HepG2 (cell line): ENCODE measurements at regions not wholly inside any gene's neighbourhood (a gene's known extent, or its start where the extent isn't known, plus 50 kb on each side); places are given as distances from the start of the nearest gene placed in this dataset.

Experiments
- ATAC-seq: fragments of 200-7000 bp; cut with Tn5 transposase; 3 replicates; pipeline ENCODE4 v1.9.1; 2020; ENCODE audit warnings: mild to moderate bottlenecking, moderate library complexity
- BruUV-seq: library from RNA; stranded (reverse); fragments of 400-500 nt; replicated peaks from 2 replicates; lab custom pipeline; 2021; lab: Mats Ljungman, UMichigan
- CTCF ChIA-PET: fragments of 300-600 bp; formaldehyde crosslinking; extraction: SDS; loops from one replicate; lab custom pipeline; 2021; ENCODE audit warnings: low total read pairs, inconsistent platforms, low intra/inter-chr PET ratio; lab: Yijun Ruan, JAX
- POLR2A ChIA-PET: fragments of 350-600 bp; sonication (Branson Sonifier 250); formaldehyde crosslinking; loops from one replicate; lab custom pipeline; 2020; ENCODE audit warnings: antibody characterized with exemption, inconsistent platforms; lab: Yijun Ruan, JAX
- DNase-seq: peaks from one replicate; pipeline ENCODE4 v3.0.0-alpha.2; 2015; ENCODE audit warnings: low spot score
- FAIRE-seq: peaks from 3 replicates; lab custom pipeline; 2011; peaks lifted over from hg19 to GRCh38; lab: Jason Lieb, UNC
- H2AFZ ChIP-seq: one replicate; pipeline ENCODE4 v1.6.1; 2011; ENCODE audit warnings: low read length, inconsistent platforms
- H3K27ac ChIP-seq: fragments of 300-600 bp; 3 replicates; pipeline ENCODE4 v1.8.0; 2011; ENCODE audit warnings: mixed run types, mild to moderate bottlenecking, mixed read lengths, low read length, inconsistent platforms; ENCODE audit not compliant: insufficient read depth; ENCODE audit errors: extremely low read length
- H3K27me3 ChIP-seq, 2 experiments: fragments of 200-600 bp in 1 of 2; 2 replicates in 1 of 2; 3 replicates in 1 of 2; pipeline versions ENCODE4 v1.6.0 to v1.8.0; 2011; ENCODE audit warnings: low read length in 2 of 2, mild to moderate bottlenecking in 2 of 2, moderate library complexity in 2 of 2, inconsistent platforms in 1 of 2; ENCODE audit not compliant: insufficient read depth in 2 of 2, control insufficient read depth in 1 of 2
- H3K36me3 ChIP-seq, 2 experiments: fragments of 200-600 bp in 1 of 2; replicated peaks in 1 of 2; 2 replicates in 1 of 2; 3 replicates in 1 of 2; pipeline versions ENCODE4 v1.5.1 to v1.8.0; 2011; ENCODE audit warnings: low read length in 2 of 2, inconsistent platforms in 1 of 2; ENCODE audit not compliant: insufficient read depth in 2 of 2, control insufficient read depth in 1 of 2
- H3K4me1 ChIP-seq: 2 replicates; pipeline ENCODE4 v1.5.1; 2012; ENCODE audit warnings: low read length, inconsistent platforms; ENCODE audit not compliant: insufficient read depth
- H3K4me2 ChIP-seq: 2 replicates; pipeline ENCODE4 v1.6.0; 2011; ENCODE audit warnings: low read depth, low read length, inconsistent platforms
- H3K4me3 ChIP-seq, 3 experiments: fragments of 200-600 bp in 1 of 3; sonication (generic), shearing (Covaris generic) in 1 of 3; replicated peaks in 1 of 3; 2 replicates each; pipeline ENCODE4 v1.5.1; 2011 to 2016; ENCODE audit warnings: low read length in 3 of 3, inconsistent platforms in 2 of 3, low read depth in 2 of 3, mild to moderate bottlenecking in 2 of 3, control low read depth in 1 of 3, mixed read lengths in 1 of 3; ENCODE audit not compliant: insufficient read depth in 1 of 3
- H3K79me2 ChIP-seq: one replicate; pipeline ENCODE4 v1.6.1; 2011; ENCODE audit warnings: low read length, inconsistent platforms; ENCODE audit not compliant: insufficient read depth
- H3K9ac ChIP-seq: 2 replicates; pipeline ENCODE4 v1.6.0; 2011; ENCODE audit warnings: mild to moderate bottlenecking, low read depth, low read length, inconsistent platforms; ENCODE audit not compliant: insufficient read depth
- H3K9me3 ChIP-seq: 2 replicates; pipeline ENCODE4 v1.5.1; 2012; ENCODE audit warnings: mild to moderate bottlenecking, low read length
- H4K20me1 ChIP-seq: 2 replicates; pipeline ENCODE4 v1.6.0; 2011; ENCODE audit warnings: inconsistent platforms, mild to moderate bottlenecking, low read length, moderate library complexity; ENCODE audit not compliant: insufficient read depth
- AGO1 ChIP-seq: fragments of 200-400 bp; formaldehyde crosslinking; IDR thresholded peaks from 2 replicates; pipeline ENCODE4 v1.6.1; 2017; ENCODE audit warnings: mild to moderate bottlenecking, low read depth, low read length, moderate library complexity; ENCODE audit not compliant: poor library complexity, severe bottlenecking
- CHD4 ChIP-seq: fragments of 200-600 bp; sonication (generic); IDR thresholded peaks from 2 replicates; pipeline ENCODE4 v1.7.0; 2017; ENCODE audit warnings: mild to moderate bottlenecking, low read length, borderline replicate concordance
- HDAC1 ChIP-seq: sonication (generic); formaldehyde crosslinking; IDR thresholded peaks from 2 replicates; pipeline ENCODE4 v1.5.1; 2020; ENCODE audit warnings: mild to moderate bottlenecking, missing genetic modification reagents
- IKZF1 ChIP-seq: fragments of 450-650 bp; IDR thresholded peaks from 2 replicates; pipeline ENCODE4 v1.7.1; 2016
- MAFK ChIP-seq, 2 experiments: IDR thresholded peaks in 1 of 2; conservative IDR thresholded peaks in 1 of 2; 2 replicates each; pipeline ENCODE4 v1.6.1; 2011; ENCODE audit warnings: improper control_type of control experiment in 2 of 2, low read length in 2 of 2
- MTA3 ChIP-seq: sonication (generic); formaldehyde crosslinking; IDR thresholded peaks from 2 replicates; pipeline ENCODE4 v1.4.0; 2020; ENCODE audit warnings: missing genetic modification reagents
- NR1H2 ChIP-seq: sonication (generic); formaldehyde crosslinking; IDR thresholded peaks from 2 replicates; pipeline ENCODE4 v1.8.1; 2022; ENCODE audit warnings: low read depth, missing genetic modification reagents, borderline replicate concordance
- REST ChIP-seq, 2 experiments: IDR thresholded peaks; 2 replicates each; pipeline ENCODE4 v1.6.1; 2011 to 2012; ENCODE audit warnings: low read length in 2 of 2, borderline replicate concordance in 1 of 2, low read depth in 1 of 2, mild to moderate bottlenecking in 1 of 2, moderate library complexity in 1 of 2
- REXO4 ChIP-seq: sonication (generic); formaldehyde crosslinking; IDR thresholded peaks from 2 replicates; pipeline ENCODE4 v1.8.0; 2022; ENCODE audit warnings: missing genetic modification reagents, mild to moderate bottlenecking, borderline replicate concordance
- SALL2 ChIP-seq: sonication (generic); formaldehyde crosslinking; IDR thresholded peaks from 2 replicates; pipeline ENCODE4 v1.8.1; 2023; ENCODE audit warnings: mild to moderate bottlenecking, missing genetic modification reagents, inconsistent platforms
- TEAD3 ChIP-seq: optimal IDR thresholded peaks from 2 replicates; pipeline ENCODE3; 2016; ENCODE audit warnings: borderline replicate concordance
- ZBTB20 ChIP-seq: sonication (generic); formaldehyde crosslinking; IDR thresholded peaks from 2 replicates; pipeline ENCODE4 v1.8.1; 2023; ENCODE audit warnings: missing genetic modification reagents, low read depth, mild to moderate bottlenecking, borderline replicate concordance
- ZBTB7A ChIP-seq: sonication (generic); formaldehyde crosslinking; IDR thresholded peaks from 2 replicates; pipeline ENCODE4 v1.8.0; 2022; ENCODE audit warnings: mild to moderate bottlenecking, missing genetic modification reagents
- ZNF260 ChIP-seq: sonication (generic); formaldehyde crosslinking; IDR thresholded peaks from 2 replicates; pipeline ENCODE4 v1.4.0; 2020; ENCODE audit warnings: missing genetic modification reagents, low read depth, mild to moderate bottlenecking, borderline replicate concordance
- ZNF496 ChIP-seq: sonication (generic); formaldehyde crosslinking; IDR thresholded peaks from 2 replicates; pipeline ENCODE4 v1.8.1; 2023; ENCODE audit warnings: mild to moderate bottlenecking, moderate library complexity, missing genetic modification reagents; ENCODE audit not compliant: insufficient replicate concordance
- ZNF552 ChIP-seq: sonication (generic); formaldehyde crosslinking; IDR thresholded peaks from 2 replicates; pipeline ENCODE4 v1.9.0; 2022; ENCODE audit warnings: missing genetic modification reagents, mild to moderate bottlenecking, borderline replicate concordance
- ZNF790 ChIP-seq: sonication (generic); formaldehyde crosslinking; IDR thresholded peaks from 2 replicates; pipeline ENCODE4 v1.8.0; 2022; ENCODE audit warnings: missing genetic modification reagents, mild to moderate bottlenecking, borderline replicate concordance
- ZSCAN21 ChIP-seq: sonication (generic); formaldehyde crosslinking; IDR thresholded peaks from 2 replicates; pipeline ENCODE4 v1.8.0; 2022; ENCODE audit warnings: mild to moderate bottlenecking, missing genetic modification reagents, moderate library complexity, borderline replicate concordance
- ZUFSP ChIP-seq: sonication (generic); formaldehyde crosslinking; IDR thresholded peaks from 2 replicates; pipeline ENCODE4 v1.9.0; 2021; ENCODE audit warnings: missing genetic modification reagents, mild to moderate bottlenecking, borderline replicate concordance
- WGBS: methylation state at CpG from one replicate; pipeline ENCODE4 v1.1.6; 2017; ENCODE audit warnings: low lambda C conversion rate; 5-methylcytosine and 5-hydroxymethylcytosine counted together
- in situ Hi-C: cut with HindIII; loops from 2 replicates; pipeline ENCODE4 v1.10.0; 2017; ENCODE audit warnings: low pct_unique_long_range_greater_than_20kb; ENCODE audit not compliant: extremely low pct_ligation_motif_present
- intact Hi-C: fragments of 100-400 bp; cut with micrococcal nuclease; formaldehyde crosslinking; loops from one replicate; pipeline ENCODE4 v1.10.0; 2022; ENCODE audit not compliant: unreplicated experiment

- Histone ChIP-seq H3K36me3 (no peaks in the 10 kb centered on the region), H3K79me2 (no peaks in the 10 kb centered on the region), H3K4me3 (no peak overlapping the region), H3K27ac (no peak overlapping the region), H3K27me3 (no peaks in the 10 kb centered on the region), H3K4me2 (no peak overlapping the region), H2AFZ (no peak overlapping the region), H3K4me1 (no peaks in the 10 kb centered on the region), H3K9me3 (no peaks in the 10 kb centered on the region), H3K9ac (no peak overlapping the region), H4K20me1 (no peaks in the 10 kb centered on the region)
- DNase-seq (no peak), FAIRE-seq (no peak), ATAC-seq (no peak)
- BruUV-seq = no TSS peak
- ChIA-PET POLR2A (no interaction called here), CTCF (no interaction called here)
- intact Hi-C loops (no loop called here), in situ Hi-C loops (no loop called here)
- 73% methylated on average over 35 of the region's 36 CpGs for WGBS
- TF ChIP-seq ZUFSP (CRISPR knock-in tag) (no peak), ZNF790 (CRISPR knock-in tag) (no peak), TEAD3 (no peak), ZSCAN21 (CRISPR knock-in tag) (no peak), MAFK (conservative IDR thresholded peaks at IDR 0.05 in 1 of 2, IDR thresholded peaks at IDR 0.05 in 1 of 2; ENCODE audit: low read length in 2 of 2) (no peak), ZNF552 (CRISPR knock-in tag) (no peak), ZBTB7A (CRISPR knock-in tag) (no peak), REST (IDR thresholded peaks at IDR 0.05; ENCODE audit: borderline replicate concordance in 1 of 2, low read depth in 1 of 2, low read length in 2 of 2) (no peak), ZNF496 (CRISPR knock-in tag) (no peak), NR1H2 (no peak), ZNF260 (CRISPR knock-in tag) (no peak), REXO4 (CRISPR knock-in tag) (no peak), CHD4 (no peak), HDAC1 (CRISPR knock-in tag) (no peak), MTA3 (CRISPR knock-in tag) (no peak), IKZF1 (no peak), SALL2 (CRISPR knock-in tag) (no peak), AGO1 (no peak), ZBTB20 (CRISPR knock-in tag) (no peak)
- TF ChIP-seq, all 625 proteins: peak for 0
Measured at GRCh38 chr6:71419217-71420094, 130.8 kb downstream of the OGFRL1 start.
